ENCODE measurements at regions not wholly inside any gene's neighbourhood (a gene's known extent, or its start where the extent isn't known, plus 50 kb on each side); places are given as distances from the start of the nearest gene placed in this dataset.

DNA sequence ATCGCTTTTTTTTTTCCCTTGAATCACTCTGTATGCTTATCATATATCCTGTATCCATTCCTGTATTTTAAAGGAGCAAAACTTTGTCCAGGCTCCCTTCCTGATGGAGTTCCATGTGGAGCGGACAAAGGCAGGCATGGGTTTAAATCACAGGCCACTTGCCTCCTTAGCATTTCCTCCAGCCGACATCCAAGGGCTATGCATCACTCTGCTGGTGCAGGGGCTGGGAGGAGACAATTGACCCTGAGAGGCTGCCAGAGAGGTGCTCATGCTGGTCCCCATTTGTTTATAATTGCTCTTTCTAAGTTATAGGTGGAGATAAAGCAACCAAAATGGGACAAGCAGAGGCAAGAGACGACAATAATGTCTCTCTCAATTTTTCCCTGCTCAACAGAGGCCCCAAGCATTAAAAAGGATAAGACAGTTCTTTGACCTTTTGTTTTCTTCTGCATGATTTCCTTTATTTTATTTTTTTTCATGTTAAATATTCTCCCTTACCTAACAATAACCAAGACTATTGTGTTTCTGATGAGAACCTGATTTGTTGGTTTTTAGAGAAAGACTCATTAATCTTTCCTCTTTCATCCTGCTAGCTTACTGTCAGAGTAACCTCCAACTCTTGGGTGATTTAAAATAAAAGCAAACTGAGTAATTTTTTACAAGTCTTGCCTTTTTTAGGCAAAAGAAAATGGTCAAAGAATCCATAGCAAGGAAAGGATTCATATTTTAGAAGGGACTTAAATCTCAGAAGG, 353.7 kb downstream of the ADGRL2 start:
- no peak for DNase-seq (ENCODE audit: low read depth in 1 of 2, low spot score in 1 of 2)
- no peaks in the 10 kb centered on the region for H3K27me3 ChIP-seq
- H3K4me1 ChIP-seq (ENCODE audit: low read depth): no peaks in the 10 kb centered on the region
- no peak overlapping the region for H3K4me3 ChIP-seq
- no peaks in the 10 kb centered on the region for H3K36me3 ChIP-seq
- no peaks in the 10 kb centered on the region for H3K9me3 ChIP-seq (ENCODE audit: low read depth)
- H3K27ac ChIP-seq: no peak overlapping the region
- TF ChIP-seq, protein P1, sequence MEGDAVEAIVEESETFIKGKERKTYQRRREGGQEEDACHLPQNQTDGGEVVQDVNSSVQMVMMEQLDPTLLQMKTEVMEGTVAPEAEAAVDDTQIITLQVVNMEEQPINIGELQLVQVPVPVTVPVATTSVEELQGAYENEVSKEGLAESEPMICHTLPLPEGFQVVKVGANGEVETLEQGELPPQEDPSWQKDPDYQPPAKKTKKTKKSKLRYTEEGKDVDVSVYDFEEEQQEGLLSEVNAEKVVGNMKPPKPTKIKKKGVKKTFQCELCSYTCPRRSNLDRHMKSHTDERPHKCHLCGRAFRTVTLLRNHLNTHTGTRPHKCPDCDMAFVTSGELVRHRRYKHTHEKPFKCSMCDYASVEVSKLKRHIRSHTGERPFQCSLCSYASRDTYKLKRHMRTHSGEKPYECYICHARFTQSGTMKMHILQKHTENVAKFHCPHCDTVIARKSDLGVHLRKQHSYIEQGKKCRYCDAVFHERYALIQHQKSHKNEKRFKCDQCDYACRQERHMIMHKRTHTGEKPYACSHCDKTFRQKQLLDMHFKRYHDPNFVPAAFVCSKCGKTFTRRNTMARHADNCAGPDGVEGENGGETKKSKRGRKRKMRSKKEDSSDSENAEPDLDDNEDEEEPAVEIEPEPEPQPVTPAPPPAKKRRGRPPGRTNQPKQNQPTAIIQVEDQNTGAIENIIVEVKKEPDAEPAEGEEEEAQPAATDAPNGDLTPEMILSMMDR (IDR thresholded peaks at IDR 0.05; ENCODE audit: low read depth, low read length): no peak

DNA sequence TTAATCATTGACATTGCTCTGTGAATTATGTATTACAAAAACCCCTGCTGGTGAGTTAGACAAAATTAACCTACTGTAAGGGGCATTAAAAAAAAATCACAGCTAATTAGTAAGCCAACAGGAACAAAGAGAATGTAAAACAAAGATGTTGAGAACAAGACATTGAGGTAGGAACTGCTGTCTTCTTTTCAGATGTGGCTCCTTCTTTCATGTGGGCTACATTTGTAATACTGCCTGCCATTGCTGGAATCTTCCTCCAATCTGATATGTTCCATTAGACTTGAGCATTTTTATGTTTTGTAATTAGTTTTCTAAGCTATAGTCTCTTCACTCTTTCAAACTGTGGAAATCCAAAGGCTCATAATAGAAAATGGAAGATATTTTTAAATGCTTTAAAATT, 353.0 kb downstream of the ADGRL2 start:
- TF ChIP-seq, protein P1 (IDR thresholded peaks at IDR 0.05; ENCODE audit: low read depth, low read length): no peak
- Histone ChIP-seq H3K4me3 (no peak overlapping the region), H3K27me3 (no peaks in the 10 kb centered on the region), H3K4me1 (ENCODE audit: low read depth) (no peaks in the 10 kb centered on the region), H3K27ac (no peak overlapping the region), H3K9me3 (ENCODE audit: low read depth) (no peaks in the 10 kb centered on the region), H3K36me3 (no peaks in the 10 kb centered on the region)
- DNase-seq (ENCODE audit: low read depth in 1 of 2, low spot score in 1 of 2): no peak

DNA sequence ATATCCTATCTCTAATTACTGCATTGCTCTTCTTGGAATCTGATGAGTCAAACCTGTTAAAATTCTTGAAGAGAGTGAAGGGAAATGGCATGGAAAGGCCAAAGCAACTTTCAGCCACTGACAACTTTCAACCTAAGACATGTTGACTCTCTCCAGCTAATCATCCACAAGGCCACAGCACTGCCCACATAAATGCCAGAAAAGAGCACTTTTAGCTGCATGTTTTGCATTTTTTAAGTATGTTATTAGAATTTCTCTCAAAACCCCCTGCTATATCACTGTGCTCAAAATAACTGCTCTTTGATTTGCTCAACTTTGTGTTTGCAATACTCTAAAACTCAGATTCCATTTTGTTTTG, 352.5 kb downstream of the ADGRL2 start:
- H3K4me3 ChIP-seq: no peak overlapping the region
- peak in 1 of 2 donors; percentile 15 for DNase-seq (ENCODE audit: low read depth in 1 of 2, low spot score in 1 of 2)
- H3K9me3 ChIP-seq (ENCODE audit: low read depth): no peaks in the 10 kb centered on the region
- TF ChIP-seq, protein P1 (IDR thresholded peaks at IDR 0.05; ENCODE audit: low read depth, low read length): no peak
- H3K36me3 ChIP-seq: no peaks in the 10 kb centered on the region
- no peak overlapping the region for H3K27ac ChIP-seq
- no peaks in the 10 kb centered on the region for H3K4me1 ChIP-seq (ENCODE audit: low read depth)
- no peaks in the 10 kb centered on the region for H3K27me3 ChIP-seq

DNA sequence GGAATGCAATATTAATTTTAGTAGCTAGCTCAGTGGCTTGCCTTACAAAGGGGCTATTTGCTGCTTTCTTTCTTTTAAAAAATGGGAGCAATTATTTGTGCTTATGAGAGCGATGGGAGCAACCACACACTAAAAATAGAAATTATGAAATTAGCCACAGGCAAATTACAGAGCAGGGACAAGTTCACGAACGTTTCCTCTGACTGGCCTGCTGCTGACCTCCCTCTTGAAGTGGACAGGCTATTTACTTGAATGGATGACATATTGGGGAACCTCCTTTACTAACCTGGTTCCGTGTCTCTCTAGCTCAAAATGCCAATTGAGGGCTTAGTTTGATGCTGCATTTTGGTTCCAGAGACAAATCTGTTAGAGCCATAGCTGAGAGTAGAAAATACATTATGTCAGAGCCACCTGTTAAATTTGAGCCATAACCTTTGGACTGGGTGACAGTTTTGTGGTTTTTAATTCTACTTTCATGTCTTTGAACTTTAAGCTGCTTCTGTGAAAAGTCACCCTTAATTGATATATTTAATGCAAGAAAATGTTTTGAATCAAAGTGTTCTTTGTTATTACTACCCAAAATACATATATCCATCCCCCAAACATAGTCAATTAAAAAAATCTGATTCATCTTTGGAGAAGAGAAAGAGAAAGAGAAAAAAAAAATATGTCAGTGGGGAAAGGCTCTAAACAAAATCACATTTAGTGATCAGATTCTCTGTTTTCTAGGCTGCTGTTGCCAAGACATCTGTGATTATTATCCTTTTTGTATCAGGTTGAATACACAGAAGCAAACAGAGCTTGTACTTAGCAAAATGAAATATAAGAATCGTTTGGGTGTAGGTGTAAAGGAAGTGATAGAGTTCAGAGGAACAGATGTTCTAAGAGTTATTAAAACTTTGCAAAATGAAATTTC, 351.9 kb downstream of the ADGRL2 start:
- Histone ChIP-seq H3K9me3 (ENCODE audit: low read depth) (no peaks in the 10 kb centered on the region), H3K4me3 (no peak overlapping the region), H3K27ac (no peak overlapping the region), H3K36me3 (no peaks in the 10 kb centered on the region), H3K27me3 (no peaks in the 10 kb centered on the region), H3K4me1 (ENCODE audit: low read depth) (no peaks in the 10 kb centered on the region)
- DNase-seq (ENCODE audit: low read depth in 1 of 2, low spot score in 1 of 2): no peak
- TF ChIP-seq, protein P1 (IDR thresholded peaks at IDR 0.05; ENCODE audit: low read depth, low read length): no peak

DNA sequence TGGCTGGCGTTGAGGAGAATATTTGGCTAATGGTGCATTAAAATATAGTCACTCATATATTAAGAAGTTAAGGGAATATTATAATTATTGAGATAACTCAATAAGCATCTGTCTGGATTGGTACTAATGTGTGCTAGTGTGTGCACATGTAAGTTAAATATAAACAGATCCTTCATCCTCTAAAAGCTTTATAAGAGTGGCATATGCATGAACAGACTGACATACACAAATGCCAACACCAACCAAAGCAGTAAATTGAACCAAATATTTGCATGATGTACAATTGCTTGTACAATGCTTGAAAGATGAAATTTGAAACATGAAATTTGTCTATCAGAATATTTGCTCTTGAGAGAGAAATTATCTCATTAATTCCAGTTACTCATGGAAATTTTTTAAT, 344.9 kb downstream of the ADGRL2 start:
- H3K4me3 ChIP-seq: no peak overlapping the region
- no peaks in the 10 kb centered on the region for H3K27me3 ChIP-seq
- TF ChIP-seq, protein P1 (IDR thresholded peaks at IDR 0.05; ENCODE audit: low read depth, low read length): no peak
- no peak for DNase-seq (ENCODE audit: low read depth in 1 of 2, low spot score in 1 of 2)
- H3K27ac ChIP-seq: no peak overlapping the region
- no peaks in the 10 kb centered on the region for H3K4me1 ChIP-seq (ENCODE audit: low read depth)
- H3K36me3 ChIP-seq: no peaks in the 10 kb centered on the region
- no peaks in the 10 kb centered on the region for H3K9me3 ChIP-seq (ENCODE audit: low read depth)
